ENCODE measurements at regions not wholly inside any gene's neighbourhood (a gene's known extent, or its start where the extent isn't known, plus 50 kb on each side); places are given as distances from the start of the nearest gene placed in this dataset.

GRCh38 chr7:98469088-98469487 is 68.2 kb upstream of the BAIAP2L1 start:
- H3K36me3 ChIP-seq (ENCODE audit: insufficient read depth, low read length): no peaks in the 10 kb centered on the region
- H3K9me3 ChIP-seq (ENCODE audit: insufficient read depth, low read depth, low read length): no peaks in the 10 kb centered on the region
- no peaks in the 10 kb centered on the region for H4K20me1 ChIP-seq (ENCODE audit: insufficient read depth, low read length, poor library complexity, severe bottlenecking)
- no peak for TF ChIP-seq CTCF (conservative IDR thresholded peaks at IDR 0.05; ENCODE audit: low read length)
- TF ChIP-seq EZH2phosphoT487 (IDR thresholded peaks at IDR 0.05; ENCODE audit: borderline replicate concordance): no peak
- no peaks in the 10 kb centered on the region for H3F3A ChIP-seq (ENCODE audit: low read depth)
- H3K9me2 ChIP-seq (replicated peaks; ENCODE audit: low read depth, low read length): no peaks in the 10 kb centered on the region
- no peaks in the 10 kb centered on the region for H3K27me3 ChIP-seq (ENCODE audit: insufficient read depth, low read length, poor library complexity, severe bottlenecking)
- no peak overlapping the region for H2AFZ ChIP-seq (ENCODE audit: low read length)
- H3K4me1 ChIP-seq (ENCODE audit: insufficient read depth, low read length, poor library complexity, severe bottlenecking): no peaks in the 10 kb centered on the region
- H3K4me3 ChIP-seq (ENCODE audit: low read length, poor library complexity, severe bottlenecking): no peak overlapping the region
- H3K9ac ChIP-seq (ENCODE audit: low read depth, low read length, poor library complexity, severe bottlenecking): no peak overlapping the region
- H3K79me2 ChIP-seq (ENCODE audit: insufficient read depth, low read length): no peaks in the 10 kb centered on the region
- no peak overlapping the region for H3K4me2 ChIP-seq (ENCODE audit: low read depth, low read length, poor library complexity, severe bottlenecking)

DNA sequence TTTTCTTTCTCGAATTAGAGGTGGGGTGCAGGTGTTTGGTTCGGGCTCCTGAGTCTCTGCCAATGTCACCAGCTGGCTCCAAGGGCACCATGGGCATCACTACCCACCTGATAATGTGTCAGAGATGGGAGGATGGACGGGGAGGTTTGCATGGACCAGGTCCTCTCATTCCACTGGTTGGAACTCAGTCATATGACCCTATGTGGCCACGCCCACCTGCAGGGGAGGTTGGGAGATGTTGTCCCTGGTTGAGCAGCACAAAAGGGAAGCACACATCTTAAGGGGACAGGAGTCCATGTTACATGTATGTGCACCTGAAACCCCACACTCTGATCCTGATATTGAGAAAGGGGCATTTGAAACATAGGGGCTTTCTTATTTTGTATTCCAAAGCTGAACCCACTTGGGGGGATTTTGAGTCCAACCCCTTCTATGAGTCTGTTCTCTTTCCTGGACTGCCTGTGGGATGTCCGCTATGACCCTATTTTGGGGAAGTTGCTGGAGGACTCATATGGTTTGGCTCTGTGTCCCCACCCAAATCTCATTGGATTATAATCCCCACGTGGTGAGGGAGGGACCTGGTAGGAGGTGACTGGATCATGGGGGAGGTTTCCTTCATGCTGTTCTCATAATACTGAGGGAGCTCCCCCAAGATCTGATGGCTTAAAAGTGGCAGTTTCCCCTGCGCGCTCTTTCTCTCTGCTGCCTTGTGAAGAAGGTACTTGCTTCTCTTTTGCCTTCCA is 66.9 kb upstream of the BAIAP2L1 start:
- Histone ChIP-seq H3K9ac (ENCODE audit: low read depth, low read length, poor library complexity, severe bottlenecking) (no peak overlapping the region), H3K4me2 (ENCODE audit: low read depth, low read length, poor library complexity, severe bottlenecking) (no peak overlapping the region), H3K27me3 (ENCODE audit: insufficient read depth, low read length, poor library complexity, severe bottlenecking) (no peaks in the 10 kb centered on the region), H3F3A (ENCODE audit: low read depth) (no peaks in the 10 kb centered on the region), H4K20me1 (ENCODE audit: insufficient read depth, low read length, poor library complexity, severe bottlenecking) (no peaks in the 10 kb centered on the region), H3K4me3 (ENCODE audit: low read length, poor library complexity, severe bottlenecking) (no peak overlapping the region), H3K79me2 (ENCODE audit: insufficient read depth, low read length) (no peaks in the 10 kb centered on the region), H2AFZ (ENCODE audit: low read length) (no peak overlapping the region), H3K36me3 (ENCODE audit: insufficient read depth, low read length) (no peaks in the 10 kb centered on the region), H3K9me3 (ENCODE audit: insufficient read depth, low read depth, low read length) (no peaks in the 10 kb centered on the region), H3K4me1 (ENCODE audit: insufficient read depth, low read length, poor library complexity, severe bottlenecking) (no peaks in the 10 kb centered on the region), H3K9me2 (replicated peaks; ENCODE audit: low read depth, low read length) (no peaks in the 10 kb centered on the region)
- no peak for TF ChIP-seq EZH2phosphoT487 (IDR thresholded peaks at IDR 0.05; ENCODE audit: borderline replicate concordance)
- TF ChIP-seq CTCF (conservative IDR thresholded peaks at IDR 0.05; ENCODE audit: low read length): no peak

- Histone ChIP-seq H3K36me3 (ENCODE audit: insufficient read depth, low read length) (no peaks in the 10 kb centered on the region), H2AFZ (ENCODE audit: low read length) (no peak overlapping the region)
- TF ChIP-seq CTCF (conservative IDR thresholded peaks at IDR 0.05; ENCODE audit: low read length) (no peak), EZH2phosphoT487 (IDR thresholded peaks at IDR 0.05; ENCODE audit: borderline replicate concordance) (no peak)
These were observed 64.1 kb upstream of the BAIAP2L1 start for GRCh38 chr7:98465022-98465421.

More at GRCh38 chr7:98465022-98465421, 64.1 kb upstream of the BAIAP2L1 start:
- Histone ChIP-seq H3K27me3 (ENCODE audit: insufficient read depth, low read length, poor library complexity, severe bottlenecking) (no peaks in the 10 kb centered on the region), H3K4me1 (ENCODE audit: insufficient read depth, low read length, poor library complexity, severe bottlenecking) (no peaks in the 10 kb centered on the region), H3K4me2 (ENCODE audit: low read depth, low read length, poor library complexity, severe bottlenecking) (no peak overlapping the region), H3K79me2 (ENCODE audit: insufficient read depth, low read length) (no peaks in the 10 kb centered on the region), H3K9ac (ENCODE audit: low read depth, low read length, poor library complexity, severe bottlenecking) (no peak overlapping the region), H4K20me1 (ENCODE audit: insufficient read depth, low read length, poor library complexity, severe bottlenecking) (no peaks in the 10 kb centered on the region), H3F3A (ENCODE audit: low read depth) (no peaks in the 10 kb centered on the region), H3K4me3 (ENCODE audit: low read length, poor library complexity, severe bottlenecking) (no peak overlapping the region), H3K9me2 (replicated peaks; ENCODE audit: low read depth, low read length) (no peaks in the 10 kb centered on the region), H3K9me3 (ENCODE audit: insufficient read depth, low read depth, low read length) (no peaks in the 10 kb centered on the region)

Measured in Loucy (cell line).